ENCODE measurements at regions not wholly inside any gene's neighbourhood (a gene's known extent, or its start where the extent isn't known, plus 50 kb on each side); places are given as distances from the start of the nearest gene placed in this dataset.

DNA sequence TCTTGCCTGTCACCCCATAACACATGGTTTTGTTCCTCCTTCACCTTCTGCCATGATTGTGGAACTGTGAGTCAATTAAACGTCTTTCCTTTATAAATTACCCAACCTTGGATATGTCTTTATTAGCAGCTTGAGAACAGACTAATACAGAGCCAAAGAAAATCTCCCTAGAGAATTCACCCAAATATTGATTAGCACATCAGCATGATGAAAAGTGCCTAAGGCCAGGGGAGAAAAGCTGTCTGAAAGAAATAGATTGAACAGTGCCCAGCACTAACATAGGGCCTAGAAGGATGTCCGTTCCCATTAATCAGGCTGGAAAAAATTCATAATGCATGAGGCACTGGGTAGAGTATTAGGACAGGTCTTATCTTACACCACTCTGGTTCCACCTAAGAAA, 111.9 kb upstream of the CALN1 start:
- no peak for DNase-seq

DNA sequence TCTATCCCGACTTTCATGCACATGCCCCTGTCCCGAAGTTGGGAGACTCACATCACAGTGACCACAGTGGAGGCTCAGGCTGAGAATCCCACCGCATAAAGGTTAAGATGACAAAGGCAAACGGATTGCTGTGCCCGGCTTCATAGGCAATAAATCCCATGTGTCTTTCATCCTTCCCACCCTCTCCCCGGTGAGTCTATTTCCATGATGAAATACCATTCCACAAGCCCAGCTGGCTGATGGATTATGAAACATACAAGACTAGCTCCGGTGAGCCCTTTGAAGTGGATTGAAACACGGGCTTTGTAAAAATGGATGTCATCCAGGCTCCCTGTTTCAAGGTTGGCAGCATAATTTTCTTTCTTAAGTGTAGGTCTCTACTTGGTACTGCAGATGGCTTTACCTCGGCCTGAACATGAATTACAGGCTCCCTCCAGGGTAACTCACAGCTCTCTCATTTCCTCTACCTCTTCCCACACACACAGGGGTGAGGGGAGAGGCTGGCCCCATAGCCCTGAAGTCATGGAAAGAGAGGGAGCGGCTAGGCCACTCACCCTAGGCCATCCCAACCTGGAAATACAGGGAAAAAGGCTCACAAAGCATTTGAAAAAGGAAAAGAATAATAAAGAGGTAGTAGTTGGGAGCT, 92.0 kb upstream of the CALN1 start:
- DNase-seq, result no peak

- DNase-seq, result no peak
These were observed 91.5 kb upstream of the CALN1 start for GRCh38 chr7:72503644-72504043.

- no peak for DNase-seq
These were observed 82.7 kb upstream of the CALN1 start for GRCh38 chr7:72494807-72495206.

GRCh38 chr7:72493850-72494661, 81.9 kb upstream of the CALN1 start:
- peak; percentile 70 for DNase-seq

- DNase-seq, result no peak
These were observed 80.4 kb upstream of the CALN1 start for GRCh38 chr7:72492461-72493065.

- DNase-seq, result no peak
These were observed 78.2 kb upstream of the CALN1 start for GRCh38 chr7:72490301-72490700.

GRCh38 chr7:72481934-72482333, 69.8 kb upstream of the CALN1 start:
- no peak for DNase-seq

DNA sequence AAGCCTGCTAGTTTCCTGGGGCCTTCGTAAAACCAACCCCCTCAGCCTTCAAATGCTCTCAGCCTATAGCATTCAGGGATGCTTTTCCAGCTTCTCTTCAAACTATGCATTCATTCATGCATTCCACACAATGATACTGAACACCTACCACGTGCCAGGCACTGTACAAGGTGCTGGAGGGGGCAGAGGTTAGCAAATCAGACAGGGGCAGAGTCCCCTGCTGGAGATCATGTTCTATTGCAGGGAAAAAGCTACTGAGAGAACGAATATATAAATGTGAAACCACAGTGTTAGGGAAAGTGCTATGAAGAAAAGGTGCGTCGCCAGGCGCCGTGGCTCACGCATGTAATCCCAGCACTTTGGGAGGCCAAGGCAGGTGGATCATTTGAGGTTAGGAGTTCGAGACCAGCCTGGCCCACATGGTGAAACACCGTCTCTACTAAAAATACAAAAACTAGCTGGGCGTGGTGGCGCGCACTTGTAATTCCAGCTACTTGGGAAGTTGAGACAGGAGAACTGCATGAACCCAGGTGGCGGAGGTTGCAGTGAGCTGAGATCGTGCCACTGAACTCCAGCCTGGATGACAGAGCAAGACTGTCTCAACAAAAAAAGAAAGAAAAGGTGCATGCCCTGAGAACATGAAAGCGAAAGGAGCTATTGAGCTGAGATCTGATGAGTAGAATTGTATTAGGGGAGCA, 64.6 kb upstream of the CALN1 start:
- DNase-seq, result no peak

GRCh38 chr7:72467237-72467636, 55.1 kb upstream of the CALN1 start:
- DNase-seq, result no peak

DNA sequence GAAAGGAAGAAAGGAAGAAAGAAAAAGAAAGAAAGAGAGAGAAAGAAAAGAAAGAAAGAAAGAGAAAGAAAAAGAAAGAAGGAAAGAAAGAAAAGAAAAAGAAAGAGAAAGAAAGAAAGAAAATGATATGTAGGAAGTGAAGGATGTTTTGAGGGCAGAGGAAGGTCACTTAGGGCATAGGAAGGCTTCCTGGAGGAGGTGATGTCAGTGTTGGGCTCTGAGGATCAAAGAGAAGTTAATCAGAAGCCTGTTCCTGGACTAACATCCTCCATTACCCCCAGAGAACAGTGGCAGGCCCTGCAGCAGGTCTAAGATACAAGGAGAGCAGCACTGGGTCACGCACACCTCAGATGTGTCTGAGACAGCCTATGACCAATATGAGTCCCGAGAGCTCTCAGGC, 54.7 kb upstream of the CALN1 start:
- DNase-seq, result no peak

GRCh38 chr7:72465521-72465920, 53.4 kb upstream of the CALN1 start:
- no peak for DNase-seq

GRCh38 chr7:72462311-72462710, 50.2 kb upstream of the CALN1 start:
- no peak for DNase-seq

Measured in activated CD4-positive, alpha-beta T cell treated with anti-CD3 and anti-CD28 coated beads for 48 hours (primary cell).